Sigmoid colon (tissue), 4 donors: ENCODE measurements at regions not wholly inside any gene's neighbourhood (a gene's known extent, or its start where the extent isn't known, plus 50 kb on each side); places are given as distances from the start of the nearest gene placed in this dataset.

Experiments used
- EP300 ChIP-seq, 4 donors: sonication (generic); formaldehyde crosslinking; IDR thresholded peaks; one replicate each; pipeline ENCODE4 v1.6.1; 2017; ENCODE audit warnings: antibody characterized with exemption in 4 of 4
- POLR2A ChIP-seq, 2 donors: fragments of 450-650 bp; IDR thresholded peaks; one replicate each; pipeline ENCODE4 v1.6.1; 2016; ENCODE audit warnings: antibody characterized with exemption in 2 of 2, mild to moderate bottlenecking in 2 of 2, moderate library complexity in 2 of 2
- TF ChIP-seq, protein P1 (sequence below), 4 experiments: fragments of 450-650 bp in 3 of 4; fragments of 200-600 bp in 1 of 4; IDR thresholded peaks; one replicate each; pipeline ENCODE4 v1.5.1; 2016 to 2019; ENCODE audit warnings: antibody characterized with exemption in 4 of 4, mild to moderate bottlenecking in 3 of 4, moderate library complexity in 2 of 4

GRCh38 chr16:51607201-51607651, 456.2 kb upstream of the SALL1 start:
- TF ChIP-seq, protein P1, sequence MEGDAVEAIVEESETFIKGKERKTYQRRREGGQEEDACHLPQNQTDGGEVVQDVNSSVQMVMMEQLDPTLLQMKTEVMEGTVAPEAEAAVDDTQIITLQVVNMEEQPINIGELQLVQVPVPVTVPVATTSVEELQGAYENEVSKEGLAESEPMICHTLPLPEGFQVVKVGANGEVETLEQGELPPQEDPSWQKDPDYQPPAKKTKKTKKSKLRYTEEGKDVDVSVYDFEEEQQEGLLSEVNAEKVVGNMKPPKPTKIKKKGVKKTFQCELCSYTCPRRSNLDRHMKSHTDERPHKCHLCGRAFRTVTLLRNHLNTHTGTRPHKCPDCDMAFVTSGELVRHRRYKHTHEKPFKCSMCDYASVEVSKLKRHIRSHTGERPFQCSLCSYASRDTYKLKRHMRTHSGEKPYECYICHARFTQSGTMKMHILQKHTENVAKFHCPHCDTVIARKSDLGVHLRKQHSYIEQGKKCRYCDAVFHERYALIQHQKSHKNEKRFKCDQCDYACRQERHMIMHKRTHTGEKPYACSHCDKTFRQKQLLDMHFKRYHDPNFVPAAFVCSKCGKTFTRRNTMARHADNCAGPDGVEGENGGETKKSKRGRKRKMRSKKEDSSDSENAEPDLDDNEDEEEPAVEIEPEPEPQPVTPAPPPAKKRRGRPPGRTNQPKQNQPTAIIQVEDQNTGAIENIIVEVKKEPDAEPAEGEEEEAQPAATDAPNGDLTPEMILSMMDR (IDR thresholded peaks at IDR 0.05), result no peak
- TF ChIP-seq POLR2A (IDR thresholded peaks at IDR 0.05), result no peak
- no peak for TF ChIP-seq EP300 (IDR thresholded peaks at IDR 0.05)
